Lung (tissue), 11 donors: ENCODE measurements at regions not wholly inside any gene's neighbourhood (a gene's known extent, or its start where the extent isn't known, plus 50 kb on each side); places are given as distances from the start of the nearest gene placed in this dataset.

Source experiments
- ATAC-seq: fragments of 200-7000 bp; cut with Tn5 transposase; one replicate; pipeline ENCODE4 v1.9.1; 2020; ENCODE audit warnings: moderate number of reproducible peaks; ENCODE audit not compliant: insufficient read depth, low FRiP score
- DNase-seq, 3 donors: peaks; one replicate each; pipeline ENCODE4 v3.0.0-alpha.2; 2013 to 2017
- H3K27ac ChIP-seq, 2 donors: one replicate each; pipeline ENCODE4 v1.5.1; 2013; ENCODE audit warnings: mild to moderate bottlenecking in 2 of 2, moderate library complexity in 2 of 2, control low read depth in 1 of 2, inconsistent platforms in 1 of 2, low read depth in 1 of 2, low read length in 1 of 2
- H3K27me3 ChIP-seq, 3 donors: one replicate each; pipeline ENCODE4 v1.5.1; 2013; ENCODE audit warnings: low read length in 2 of 3; ENCODE audit not compliant: control insufficient read depth in 3 of 3, insufficient read depth in 3 of 3
- H3K36me3 ChIP-seq, 4 donors: one replicate each; pipeline ENCODE4 v1.5.1; 2013; ENCODE audit warnings: low read length in 4 of 4, mild to moderate bottlenecking in 1 of 4, moderate library complexity in 1 of 4; ENCODE audit not compliant: control insufficient read depth in 4 of 4, insufficient read depth in 4 of 4
- H3K4me1 ChIP-seq, 5 donors: one replicate each; pipeline ENCODE4 v1.5.1; 2013; ENCODE audit warnings: low read length in 5 of 5, mild to moderate bottlenecking in 2 of 5, moderate library complexity in 1 of 5; ENCODE audit not compliant: control insufficient read depth in 5 of 5, insufficient read depth in 5 of 5
- H3K4me3 ChIP-seq: one replicate; pipeline ENCODE4 v1.5.1; 2013; ENCODE audit warnings: mild to moderate bottlenecking, control low read depth, moderate library complexity
- H3K9ac ChIP-seq, 2 donors: one replicate each; pipeline ENCODE4 v1.5.1; 2013; ENCODE audit warnings: low read length in 2 of 2, control low read depth in 1 of 2; ENCODE audit not compliant: insufficient read depth in 1 of 2
- H3K9me3 ChIP-seq, 4 donors: one replicate each; pipeline ENCODE4 v1.5.1; 2013; ENCODE audit warnings: low read length in 3 of 4, mild to moderate bottlenecking in 1 of 4, moderate library complexity in 1 of 4; ENCODE audit not compliant: control insufficient read depth in 4 of 4, insufficient read depth in 3 of 4
- WGBS, 2 donors: extraction: QIAGEN DNeasy Blood & Tissue Kit; methylation state at CpG; one replicate each; pipeline ENCODE4 v1.1.7; 2013; 5-methylcytosine and 5-hydroxymethylcytosine counted together
- TF ChIP-seq, protein P1 (sequence below): IDR thresholded peaks from 2 replicates; pipeline ENCODE4 v1.5.1; 2012; ENCODE audit warnings: mild to moderate bottlenecking; ENCODE audit errors: control extremely low read depth, extremely low read depth
- donor health status: control.
- donor health status: control.
- donor health status: Bipolar disorder and iron deficiency.
- donor health status: healthy.
- donor health status: DM: yes; HTN: yes; CAD: no.

DNA sequence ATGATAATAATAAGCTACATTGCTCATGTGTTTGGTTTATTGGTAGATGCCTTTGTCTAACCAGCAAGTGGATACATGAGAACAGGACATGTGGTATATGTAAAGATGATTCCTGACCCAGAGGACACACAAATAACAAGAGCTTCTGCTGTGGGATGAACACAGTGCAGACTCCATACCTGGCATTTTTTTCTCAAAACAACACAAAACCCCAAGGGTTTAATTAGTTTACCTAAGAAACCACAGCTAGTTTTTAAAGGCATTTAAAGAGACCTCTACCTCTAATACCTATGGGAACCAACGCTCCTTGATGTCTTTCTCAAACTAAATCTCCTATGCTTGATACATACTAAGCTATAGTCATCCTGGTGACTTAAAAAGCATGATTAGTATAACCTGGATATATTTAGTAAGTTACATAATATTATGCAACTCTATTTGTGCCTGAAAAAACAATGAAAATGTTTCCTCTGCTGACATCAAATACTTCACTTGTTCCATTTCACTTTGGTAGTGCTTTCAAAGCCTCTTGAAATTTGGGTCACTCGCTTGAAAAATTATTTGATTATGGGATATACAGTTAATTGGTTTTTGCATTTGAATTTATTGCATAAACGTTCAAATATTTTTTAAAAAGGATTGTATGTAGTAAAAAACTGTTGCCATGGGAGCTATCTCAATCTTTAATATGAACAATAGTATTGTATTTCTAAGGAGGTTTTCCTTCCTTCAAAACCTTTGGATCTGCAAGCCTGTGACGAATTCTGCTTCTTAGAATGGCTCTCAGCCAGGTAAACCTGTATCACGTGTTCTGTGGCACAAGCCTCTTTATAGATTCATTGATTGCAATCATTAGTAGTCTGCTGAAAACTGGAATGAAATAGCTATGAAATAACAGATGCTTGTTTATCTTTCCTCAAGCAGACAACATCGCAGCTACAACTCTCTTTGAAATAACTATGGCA lies 233.0 kb upstream of the KCNMB2 start:
- WGBS, 2 donors: 60 to 80% methylated on average over 6 of the region's 6 CpGs
- ATAC-seq: no peak

DNA sequence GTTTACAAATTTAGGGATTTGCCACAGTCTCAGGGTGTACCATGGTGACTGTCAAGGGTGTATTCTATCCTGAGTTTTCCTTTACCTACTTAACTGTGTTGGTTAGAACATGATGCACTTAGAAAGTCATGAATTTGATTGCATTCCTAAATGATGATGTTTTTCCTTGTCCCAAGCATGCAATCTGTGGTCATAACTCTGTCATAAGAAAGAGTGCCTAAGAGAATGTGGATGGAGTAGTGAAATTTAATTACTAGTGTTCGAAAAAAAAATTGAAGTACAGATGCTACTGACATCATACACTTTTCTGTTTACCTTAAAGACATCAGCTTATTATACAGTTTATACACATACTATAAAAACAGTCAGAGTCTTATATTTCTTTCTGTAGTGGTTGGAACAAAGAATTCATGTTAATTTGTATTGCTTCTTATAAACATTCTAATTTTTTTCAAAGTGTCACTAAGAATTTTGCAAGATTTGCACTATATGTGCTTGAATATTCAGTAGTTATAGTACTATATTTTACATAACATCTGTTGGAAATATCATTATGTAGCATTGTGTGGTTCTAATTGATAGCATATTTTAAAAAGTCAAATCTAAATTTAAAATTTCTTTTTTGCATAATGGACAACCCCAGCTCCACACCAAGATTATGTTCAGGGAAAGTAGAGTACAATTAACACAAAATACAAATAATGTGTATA lies 231.3 kb upstream of the KCNMB2 start:
- Histone ChIP-seq H3K9me3 (peaks cover 0 to 4% (median 0%) of the 10 kb centered on the region in 4 donors), H3K4me1 (no peaks in the 10 kb centered on the region), H3K27me3 (no peaks in the 10 kb centered on the region), H3K27ac (no peak overlapping the region), H3K4me3 (no peak overlapping the region), H3K36me3 (no peaks in the 10 kb centered on the region), H3K9ac (no peak overlapping the region)
- 89 to 90% methylated on average over 1 of the region's 1 CpG for WGBS, 2 donors
- no peak for ATAC-seq
- TF ChIP-seq, protein P1, sequence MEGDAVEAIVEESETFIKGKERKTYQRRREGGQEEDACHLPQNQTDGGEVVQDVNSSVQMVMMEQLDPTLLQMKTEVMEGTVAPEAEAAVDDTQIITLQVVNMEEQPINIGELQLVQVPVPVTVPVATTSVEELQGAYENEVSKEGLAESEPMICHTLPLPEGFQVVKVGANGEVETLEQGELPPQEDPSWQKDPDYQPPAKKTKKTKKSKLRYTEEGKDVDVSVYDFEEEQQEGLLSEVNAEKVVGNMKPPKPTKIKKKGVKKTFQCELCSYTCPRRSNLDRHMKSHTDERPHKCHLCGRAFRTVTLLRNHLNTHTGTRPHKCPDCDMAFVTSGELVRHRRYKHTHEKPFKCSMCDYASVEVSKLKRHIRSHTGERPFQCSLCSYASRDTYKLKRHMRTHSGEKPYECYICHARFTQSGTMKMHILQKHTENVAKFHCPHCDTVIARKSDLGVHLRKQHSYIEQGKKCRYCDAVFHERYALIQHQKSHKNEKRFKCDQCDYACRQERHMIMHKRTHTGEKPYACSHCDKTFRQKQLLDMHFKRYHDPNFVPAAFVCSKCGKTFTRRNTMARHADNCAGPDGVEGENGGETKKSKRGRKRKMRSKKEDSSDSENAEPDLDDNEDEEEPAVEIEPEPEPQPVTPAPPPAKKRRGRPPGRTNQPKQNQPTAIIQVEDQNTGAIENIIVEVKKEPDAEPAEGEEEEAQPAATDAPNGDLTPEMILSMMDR: no peak
- no peak for DNase-seq

More for the DNA sequence above, 233.0 kb upstream of the KCNMB2 start:
- Histone ChIP-seq H3K27me3 (no peaks in the 10 kb centered on the region), H3K9me3 (peaks cover 0 to 4% (median 0%) of the 10 kb centered on the region in 4 donors), H3K36me3 (no peaks in the 10 kb centered on the region), H3K9ac (no peak overlapping the region), H3K4me1 (no peaks in the 10 kb centered on the region), H3K4me3 (no peak overlapping the region), H3K27ac (no peak overlapping the region)
- no peak for DNase-seq
- TF ChIP-seq, protein P1: no peak

DNA sequence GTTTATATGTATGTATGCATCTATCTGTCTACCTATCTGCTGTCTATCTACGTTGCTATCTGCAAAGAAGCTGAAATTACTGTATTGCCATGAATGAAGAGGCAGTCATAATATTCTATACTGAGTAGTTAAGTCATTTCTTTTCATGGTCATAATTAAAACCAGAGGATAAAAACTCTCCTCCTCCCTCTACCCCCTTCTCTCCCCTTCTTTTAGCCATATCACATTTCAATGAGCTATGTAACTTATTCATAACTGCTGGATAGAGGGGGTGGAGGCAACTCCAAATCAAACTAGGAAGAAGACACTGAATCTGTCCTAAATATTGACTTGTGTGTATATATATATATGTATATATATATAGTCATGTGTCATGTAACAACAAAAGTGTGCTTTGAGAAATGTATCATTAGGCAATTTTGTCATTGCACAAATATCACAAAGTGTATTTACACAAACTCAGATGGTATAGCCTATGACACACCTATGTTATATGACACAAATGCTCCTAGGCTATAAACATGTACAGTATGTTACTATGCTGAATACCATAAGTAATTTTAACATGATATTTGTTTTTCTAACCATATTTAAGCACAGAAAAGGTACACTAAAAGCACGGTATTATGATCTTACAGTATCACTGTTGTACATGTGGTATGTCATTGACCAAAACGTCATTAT lies 229.7 kb upstream of the KCNMB2 start:
- peaks cover 0 to 4% (median 0%) of the 10 kb centered on the region in 4 donors for H3K9me3 ChIP-seq
- WGBS, 2 donors: 85 to 87% methylated on average over 3 of the region's 3 CpGs
- TF ChIP-seq, protein P1: no peak
- no peak overlapping the region for H3K4me3 ChIP-seq
- no peaks in the 10 kb centered on the region for H3K36me3 ChIP-seq
- no peak overlapping the region for H3K27ac ChIP-seq
- ATAC-seq: no peak
- no peak overlapping the region for H3K9ac ChIP-seq
- no peak for DNase-seq
- H3K4me1 ChIP-seq: no peaks in the 10 kb centered on the region
- H3K27me3 ChIP-seq: no peaks in the 10 kb centered on the region
